IMR-90 (cell line): ENCODE measurements at regions not wholly inside any gene's neighbourhood (a gene's known extent, or its start where the extent isn't known, plus 50 kb on each side); places are given as distances from the start of the nearest gene placed in this dataset.

ENCODE experiments used
- ATAC-seq: fragments of 200-7000 bp; cut with Tn5 transposase; 2 replicates; pipeline ENCODE4 v1.9.1; 2020; ENCODE audit warnings: low read depth, mild to moderate bottlenecking, moderate library complexity
- BruUV-seq: library from RNA; stranded (reverse); fragments of 400-500 nt; replicated peaks from 2 replicates; lab custom pipeline; 2021; lab: Mats Ljungman, UMichigan
- CTCF ChIA-PET: fragments of 300-600 bp; formaldehyde crosslinking; extraction: SDS; loops from one replicate; lab custom pipeline; 2021; ENCODE audit warnings: antibody characterized with exemption; lab: Yijun Ruan, JAX
- POLR2A ChIA-PET: fragments of 300-600 bp; sonication (Branson Sonifier 250); formaldehyde crosslinking; loops from one replicate; lab custom pipeline; 2022; ENCODE audit warnings: antibody characterized with exemption; ENCODE audit not compliant: unreplicated experiment; lab: Charles Lee
- DNase-seq: peaks from one replicate; pipeline ENCODE4 v3.0.0; 2013
- H2AFZ ChIP-seq: replicated peaks from 2 replicates; pipeline ENCODE3; 2013; ENCODE audit warnings: low read length, mild to moderate bottlenecking; ENCODE audit not compliant: poor library complexity
- H2AK5ac ChIP-seq: 2 replicates; pipeline ENCODE4 v1.6.1; 2013; ENCODE audit warnings: low read depth, low read length, inconsistent platforms
- H2AK9ac ChIP-seq: replicated peaks from 2 replicates; pipeline ENCODE3; 2013; ENCODE audit warnings: mild to moderate bottlenecking, low read depth, low read length, moderate library complexity; ENCODE audit not compliant: poor library complexity
- H2BK120ac ChIP-seq: 2 replicates; pipeline ENCODE4 v1.6.1; 2013; ENCODE audit warnings: low read depth, low read length, inconsistent platforms
- H2BK15ac ChIP-seq: 3 replicates; pipeline ENCODE4 v1.6.1; 2013; ENCODE audit warnings: low read depth, low read length, inconsistent platforms
- H2BK20ac ChIP-seq: 2 replicates; pipeline ENCODE4 v1.6.1; 2013; ENCODE audit warnings: low read depth, mild to moderate bottlenecking, inconsistent platforms, low read length, moderate library complexity
- H2BK5ac ChIP-seq: 2 replicates; pipeline ENCODE4 v1.6.1; 2013; ENCODE audit warnings: mild to moderate bottlenecking, low read depth, low read length, inconsistent platforms; ENCODE audit not compliant: poor library complexity, severe bottlenecking
- H3K14ac ChIP-seq: replicated peaks from 2 replicates; pipeline ENCODE4 v1.6.1; 2013; ENCODE audit warnings: low read depth, low read length, inconsistent platforms
- H3K18ac ChIP-seq: 2 replicates; pipeline ENCODE4 v1.6.1; 2013; ENCODE audit warnings: low read depth, low read length, control low read depth
- H3K23ac ChIP-seq: 2 replicates; pipeline ENCODE4 v1.6.1; 2013; ENCODE audit warnings: low read depth, low read length, inconsistent platforms
- H3K27ac ChIP-seq: 2 replicates; pipeline ENCODE4 v1.5.1; 2013; ENCODE audit warnings: mild to moderate bottlenecking, control low read depth, low read length; ENCODE audit not compliant: insufficient read depth
- H3K27me3 ChIP-seq: 2 replicates; pipeline ENCODE4 v1.6.1; 2013; ENCODE audit warnings: low read length; ENCODE audit not compliant: control insufficient read depth, insufficient read depth
- H3K36me3 ChIP-seq: 2 replicates; pipeline ENCODE4 v1.6.1; 2013; ENCODE audit warnings: low read length, mixed read lengths; ENCODE audit not compliant: control insufficient read depth, insufficient read depth
- H3K4ac ChIP-seq: 2 replicates; pipeline ENCODE4 v1.6.1; 2013; ENCODE audit warnings: low read depth, low read length, inconsistent platforms
- H3K4me1 ChIP-seq: 2 replicates; pipeline ENCODE4 v1.6.1; 2013; ENCODE audit warnings: low read length, mixed read lengths; ENCODE audit not compliant: control insufficient read depth, insufficient read depth
- H3K4me2 ChIP-seq: 2 replicates; pipeline ENCODE4 v1.6.1; 2013; ENCODE audit warnings: low read depth, mild to moderate bottlenecking, control low read depth, low read length, moderate library complexity
- H3K4me3 ChIP-seq: 2 replicates; pipeline ENCODE4 v1.5.1; 2013; ENCODE audit warnings: low read depth, mild to moderate bottlenecking, control low read depth, low read length, moderate library complexity; ENCODE audit not compliant: insufficient read depth
- H3K56ac ChIP-seq: 2 replicates; pipeline ENCODE4 v1.6.1; 2013; ENCODE audit warnings: low read length, inconsistent platforms; ENCODE audit not compliant: insufficient read depth; ENCODE audit errors: extremely low read depth
- H3K79me1 ChIP-seq, 2 experiments: 2 replicates each; pipeline ENCODE4 v1.6.1; 2013; ENCODE audit warnings: low read length in 2 of 2, inconsistent platforms in 1 of 2, low read depth in 1 of 2
- H3K9ac ChIP-seq: 2 replicates; pipeline ENCODE4 v1.6.1; 2013; ENCODE audit warnings: low read depth, low read length, control low read depth
- H3K9me1 ChIP-seq: 2 replicates; pipeline ENCODE4 v1.6.1; 2013; ENCODE audit warnings: low read length, inconsistent platforms; ENCODE audit not compliant: insufficient read depth
- H3K9me3 ChIP-seq: 2 replicates; pipeline ENCODE4 v1.6.1; 2013; ENCODE audit warnings: low read length; ENCODE audit not compliant: control insufficient read depth, insufficient read depth
- H4K20me1 ChIP-seq: 2 replicates; pipeline ENCODE4 v1.6.1; 2013; ENCODE audit warnings: low read length, inconsistent platforms; ENCODE audit not compliant: insufficient read depth
- H4K5ac ChIP-seq: 2 replicates; pipeline ENCODE4 v1.6.1; 2013; ENCODE audit warnings: mild to moderate bottlenecking, low read depth, low read length, control low read depth
- H4K8ac ChIP-seq, 2 experiments: 2 replicates each; pipeline ENCODE4 v1.6.1; 2013; ENCODE audit warnings: low read depth in 2 of 2, low read length in 2 of 2, control low read depth in 1 of 2, inconsistent platforms in 1 of 2
- H4K91ac ChIP-seq: 2 replicates; pipeline ENCODE4 v1.6.1; 2013; ENCODE audit warnings: low read depth, low read length, inconsistent platforms; ENCODE audit not compliant: insufficient read depth
- BHLHE40 ChIP-seq: fragments of 150-350 bp; IDR thresholded peaks from 2 replicates; pipeline ENCODE4 v1.6.1; 2016; ENCODE audit warnings: mild to moderate bottlenecking, low read depth, low read length
- CEBPB ChIP-seq: IDR thresholded peaks from 2 replicates; pipeline ENCODE4 v1.6.1; 2012; ENCODE audit warnings: low read depth, low read length, improper control_type of control experiment
- CHD1 ChIP-seq: IDR thresholded peaks from 2 replicates; pipeline ENCODE4 v1.6.1; 2012; ENCODE audit warnings: low read depth, low read length, improper control_type of control experiment
- CTCF ChIP-seq: conservative IDR thresholded peaks from 2 replicates; pipeline ENCODE4 v1.5.1; 2012; ENCODE audit warnings: mild to moderate bottlenecking, low read depth, low read length, improper control_type of control experiment
- MAFK ChIP-seq: IDR thresholded peaks from 2 replicates; pipeline ENCODE4 v1.6.1; 2012; ENCODE audit warnings: low read depth, low read length, improper control_type of control experiment
- RAD21 ChIP-seq: IDR thresholded peaks from 2 replicates; pipeline ENCODE4 v1.6.1; 2012; ENCODE audit warnings: low read length, improper control_type of control experiment
- RFX5 ChIP-seq: IDR thresholded peaks from 2 replicates; pipeline ENCODE4 v1.8.0; 2012; ENCODE audit warnings: low read depth, mild to moderate bottlenecking, low read length, moderate library complexity
- SMC3 ChIP-seq: fragments of 150-350 bp; IDR thresholded peaks from 2 replicates; pipeline ENCODE4 v1.6.1; 2016; ENCODE audit warnings: low read depth, mild to moderate bottlenecking, antibody characterized with exemption, low read length, moderate library complexity
- USF2 ChIP-seq: fragments of 150-350 bp; IDR thresholded peaks from 2 replicates; pipeline ENCODE4 v1.6.1; 2017; ENCODE audit warnings: mild to moderate bottlenecking, antibody characterized with exemption, low read length, low read depth
- WGBS, 2 experiments: methylation state at CpG; one replicate each; pipeline versions ENCODE4 v1.1.5 to v1.1.7; 2013; ENCODE audit warnings: missing lambda C conversion rate in 2 of 2; ENCODE audit not compliant: insufficient read length in 1 of 2; ENCODE audit errors: extremely low coverage in 2 of 2; 5-methylcytosine and 5-hydroxymethylcytosine counted together
- dilution Hi-C: fragments of 300-500 bp; cut with HindIII; formaldehyde crosslinking; loops from one replicate; pipeline ENCODE4 v1.14.3; 2018; ENCODE audit warnings: low sequenced_read_pairs; ENCODE audit not compliant: unreplicated experiment
- in situ Hi-C: fragments of 300-500 bp; cut with MboI; formaldehyde crosslinking; loops from 3 replicates; pipeline ENCODE4 v1.14.3; 2019; ENCODE audit warnings: low sequenced_read_pairs, inconsistent platforms, mixed read lengths
- intact Hi-C: fragments of 100-400 bp; cut with micrococcal nuclease; formaldehyde crosslinking; loops from 2 replicates; pipeline ENCODE4 v1.10.0; 2022

- H3K9me1 ChIP-seq: no peaks in the 10 kb centered on the region
- H4K91ac ChIP-seq: no peak overlapping the region
- no peak overlapping the region for H3K18ac ChIP-seq
- no peak overlapping the region for H2BK20ac ChIP-seq
- dilution Hi-C loops (no loop called here), in situ Hi-C loops (no loop called here), intact Hi-C loops (no loop called here)
- H3K4me3 ChIP-seq: no peak overlapping the region
- no peak overlapping the region for H2AK5ac ChIP-seq
- no peaks in the 10 kb centered on the region for H3K36me3 ChIP-seq
- H3K4me1 ChIP-seq: no peaks in the 10 kb centered on the region
- H2BK120ac ChIP-seq: no peak overlapping the region
- H3K27me3 ChIP-seq: no peaks in the 10 kb centered on the region
- H3K9me3 ChIP-seq: peaks cover 31% of the 10 kb centered on the region
- no peak for DNase-seq
- H3K27ac ChIP-seq: no peak overlapping the region
- H2AK9ac ChIP-seq: no peak overlapping the region
- ATAC-seq: no peak
- H2AFZ ChIP-seq: no peak overlapping the region
- no peak overlapping the region for H3K9ac ChIP-seq
- H3K4me2 ChIP-seq: no peak overlapping the region
- H4K20me1 ChIP-seq: no peaks in the 10 kb centered on the region
- H4K8ac ChIP-seq: no peak overlapping the region
- no peaks in the 10 kb centered on the region for H3K79me1 ChIP-seq
- CTCF ChIA-PET: no interaction called here
- H3K4ac ChIP-seq: no peak overlapping the region
- no peak overlapping the region for H3K14ac ChIP-seq
- H3K23ac ChIP-seq: no peak overlapping the region
- BruUV-seq: no TSS peak
- POLR2A ChIA-PET: no interaction called here
- H3K56ac ChIP-seq: no peak overlapping the region
- no peak overlapping the region for H2BK15ac ChIP-seq
- H4K5ac ChIP-seq: no peak overlapping the region
- no CpG with 5 or more reads among the region's 1 CpG for WGBS, 2 experiments
- TF ChIP-seq USF2 (no peak), CHD1 (no peak), SMC3 (no peak), CTCF (no peak), BHLHE40 (no peak), CEBPB (no peak), MAFK (no peak), RFX5 (no peak), RAD21 (no peak)
- no peak overlapping the region for H2BK5ac ChIP-seq
These were observed 612.8 kb upstream of the MGMT start for GRCh38 chr10:128854204-128854603.
